Uterus (tissue), 3 donors: ENCODE measurements at regions not wholly inside any gene's neighbourhood (a gene's known extent, or its start where the extent isn't known, plus 50 kb on each side); places are given as distances from the start of the nearest gene placed in this dataset.

Source experiments
- DNase-seq, 2 donors: peaks; one replicate each; pipeline ENCODE4 v3.0.0-alpha.2; 2019 to 2020
- H3K27ac ChIP-seq, 2 donors: fragments of 200-600 bp; sonication (generic); 1 replicate in 1 of 2; 2 replicates in 1 of 2; pipeline ENCODE4 v1.5.1; 2016 to 2018
- H3K27me3 ChIP-seq, 2 donors: fragments of 200-600 bp; sonication (generic); one replicate each; pipeline ENCODE4 v1.5.1; 2018 to 2019; ENCODE audit warnings: control low read depth in 1 of 2
- H3K36me3 ChIP-seq, 2 donors: fragments of 200-600 bp; sonication (generic); one replicate each; pipeline ENCODE4 v1.5.1; 2019; ENCODE audit warnings: control low read depth in 1 of 2
- H3K4me1 ChIP-seq, 2 donors: fragments of 200-600 bp; sonication (generic); one replicate each; pipeline ENCODE4 v1.5.1; 2018 to 2019; ENCODE audit warnings: control low read depth in 1 of 2
- H3K4me3 ChIP-seq, 2 donors: fragments of 200-600 bp; sonication (generic); 1 replicate in 1 of 2; 2 replicates in 1 of 2; pipeline ENCODE4 v1.5.1; 2018 to 2019; ENCODE audit warnings: mild to moderate bottlenecking in 1 of 2
- H3K9me3 ChIP-seq, 2 donors: fragments of 200-600 bp; sonication (generic); one replicate each; pipeline ENCODE4 v1.5.1; 2019; ENCODE audit warnings: control low read depth in 1 of 2
- POLR2A ChIP-seq, 2 donors: fragments of 450-650 bp; IDR thresholded peaks; one replicate each; pipeline ENCODE4 v1.6.1; 2016; ENCODE audit warnings: antibody characterized with exemption in 2 of 2, mild to moderate bottlenecking in 1 of 2, moderate library complexity in 1 of 2
- intact Hi-C: fragments of 100-400 bp; cut with DNase I; formaldehyde crosslinking; loops from one replicate; pipeline ENCODE4 v1.15.1; 2023; ENCODE audit warnings: low total_unique reads
- TF ChIP-seq, protein P1 (sequence below), 4 experiments: fragments of 200-600 bp in 2 of 4; fragments of 450-650 bp in 2 of 4; sonication (generic) in 2 of 4; IDR thresholded peaks; one replicate each; pipeline ENCODE4 v1.5.1; 2016 to 2019; ENCODE audit warnings: antibody characterized with exemption in 4 of 4, mild to moderate bottlenecking in 2 of 4, moderate library complexity in 1 of 4
- donor health status: DM: yes; HTN: yes; CAD: no.

DNA sequence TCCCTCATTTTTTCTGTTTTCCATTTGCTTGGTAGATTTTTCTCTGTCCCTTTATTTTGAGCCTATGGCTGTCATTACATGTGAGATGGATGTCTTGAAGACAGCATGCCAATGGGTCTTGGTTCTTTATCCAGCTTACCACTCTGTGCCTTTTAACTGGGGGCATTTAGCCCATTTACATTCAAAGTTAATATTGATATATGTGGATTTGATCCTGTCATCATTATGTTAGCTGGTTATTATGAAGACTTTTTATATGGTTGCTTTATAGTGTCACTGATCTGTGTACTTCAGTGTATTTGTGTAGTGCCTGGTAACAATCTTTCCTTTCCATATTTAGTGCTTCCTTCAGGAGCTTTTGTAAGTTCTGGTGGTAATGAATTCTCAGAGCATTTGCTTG lies 89.3 kb upstream of the UNC5B start:
- no peaks in the 10 kb centered on the region for H3K36me3 ChIP-seq
- H3K27ac ChIP-seq, result no peak overlapping the region
- no peaks in the 10 kb centered on the region for H3K4me1 ChIP-seq
- TF ChIP-seq, protein P1, sequence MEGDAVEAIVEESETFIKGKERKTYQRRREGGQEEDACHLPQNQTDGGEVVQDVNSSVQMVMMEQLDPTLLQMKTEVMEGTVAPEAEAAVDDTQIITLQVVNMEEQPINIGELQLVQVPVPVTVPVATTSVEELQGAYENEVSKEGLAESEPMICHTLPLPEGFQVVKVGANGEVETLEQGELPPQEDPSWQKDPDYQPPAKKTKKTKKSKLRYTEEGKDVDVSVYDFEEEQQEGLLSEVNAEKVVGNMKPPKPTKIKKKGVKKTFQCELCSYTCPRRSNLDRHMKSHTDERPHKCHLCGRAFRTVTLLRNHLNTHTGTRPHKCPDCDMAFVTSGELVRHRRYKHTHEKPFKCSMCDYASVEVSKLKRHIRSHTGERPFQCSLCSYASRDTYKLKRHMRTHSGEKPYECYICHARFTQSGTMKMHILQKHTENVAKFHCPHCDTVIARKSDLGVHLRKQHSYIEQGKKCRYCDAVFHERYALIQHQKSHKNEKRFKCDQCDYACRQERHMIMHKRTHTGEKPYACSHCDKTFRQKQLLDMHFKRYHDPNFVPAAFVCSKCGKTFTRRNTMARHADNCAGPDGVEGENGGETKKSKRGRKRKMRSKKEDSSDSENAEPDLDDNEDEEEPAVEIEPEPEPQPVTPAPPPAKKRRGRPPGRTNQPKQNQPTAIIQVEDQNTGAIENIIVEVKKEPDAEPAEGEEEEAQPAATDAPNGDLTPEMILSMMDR (IDR thresholded peaks at IDR 0.05), result no peak
- no peak for TF ChIP-seq POLR2A (IDR thresholded peaks at IDR 0.05)
- H3K27me3 ChIP-seq, result no peaks in the 10 kb centered on the region
- intact Hi-C loops, result no loop called here
- DNase-seq, result no peak
- H3K4me3 ChIP-seq, result no peak overlapping the region
- H3K9me3 ChIP-seq, result no peaks in the 10 kb centered on the region

DNA sequence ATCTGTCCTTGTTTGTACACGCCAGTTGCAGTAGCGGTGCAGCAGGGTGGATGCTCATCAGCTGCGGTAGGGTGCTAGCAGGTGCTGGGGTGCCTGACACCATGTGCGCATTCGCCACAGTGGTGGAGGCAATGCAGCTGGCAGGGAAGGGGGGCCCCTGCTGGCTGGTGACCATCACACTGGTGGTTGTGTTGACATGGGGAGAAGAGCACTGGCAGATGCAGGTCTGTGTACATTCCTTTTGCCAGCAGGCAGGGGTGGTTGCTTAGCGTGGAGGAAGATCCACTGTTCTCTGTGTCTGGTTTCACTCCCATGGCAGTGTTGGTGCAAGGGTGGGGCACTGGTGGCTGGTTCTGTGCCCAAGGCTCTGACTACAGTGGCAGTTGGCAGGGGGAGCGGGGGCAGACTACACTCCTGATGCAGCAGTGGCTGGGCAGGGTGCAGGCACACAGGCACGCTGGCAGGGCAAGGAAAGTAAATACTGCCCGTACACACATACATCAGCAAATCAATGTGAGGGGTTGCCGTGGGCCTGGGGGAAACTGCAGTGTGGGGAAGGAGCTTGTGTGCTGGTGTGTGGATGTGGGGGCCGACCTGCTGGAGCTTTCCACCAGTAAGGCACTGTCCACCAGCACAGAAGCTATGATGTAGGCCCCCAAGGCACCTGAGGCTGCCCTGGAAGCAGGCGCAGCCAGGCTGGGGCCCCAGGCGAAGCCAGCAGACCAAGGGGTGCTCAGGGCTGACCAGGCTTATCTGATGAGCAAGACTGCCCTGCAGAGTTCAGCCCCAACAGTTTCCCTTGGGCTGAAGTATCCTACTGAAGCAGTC lies 87.2 kb upstream of the UNC5B start:
- Histone ChIP-seq H3K36me3 (no peaks in the 10 kb centered on the region), H3K27ac (no peak overlapping the region), H3K4me3 (no peak overlapping the region), H3K9me3 (no peaks in the 10 kb centered on the region), H3K27me3 (no peaks in the 10 kb centered on the region), H3K4me1 (no peaks in the 10 kb centered on the region)
- DNase-seq, result no peak
- no peak for TF ChIP-seq POLR2A (IDR thresholded peaks at IDR 0.05)
- TF ChIP-seq, protein P1 (IDR thresholded peaks at IDR 0.05), result no peak
- intact Hi-C loops, result no loop called here

DNA sequence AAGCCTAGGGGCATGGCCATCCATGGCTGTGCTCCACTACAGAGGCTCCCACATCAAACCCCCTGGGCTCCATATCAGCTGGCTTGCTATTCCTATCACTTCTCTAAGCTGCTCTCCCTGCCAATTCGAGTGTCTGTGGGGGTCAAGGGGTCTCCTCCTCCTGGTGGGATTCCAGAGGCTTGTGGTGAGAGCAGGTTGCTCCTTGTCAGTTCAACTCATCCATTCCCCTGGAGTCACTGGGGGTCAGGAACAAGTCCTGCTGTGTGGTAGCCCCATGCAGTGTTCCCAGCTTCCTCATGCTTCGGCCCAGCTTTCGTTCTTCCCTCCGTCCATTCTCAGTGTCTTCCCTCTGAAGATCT lies 86.6 kb upstream of the UNC5B start:
- Histone ChIP-seq H3K36me3 (no peaks in the 10 kb centered on the region), H3K27me3 (no peaks in the 10 kb centered on the region), H3K4me3 (no peak overlapping the region), H3K9me3 (no peaks in the 10 kb centered on the region), H3K27ac (no peak overlapping the region), H3K4me1 (no peaks in the 10 kb centered on the region)
- no peak for DNase-seq
- TF ChIP-seq, protein P1 (IDR thresholded peaks at IDR 0.05), result no peak
- no peak for TF ChIP-seq POLR2A (IDR thresholded peaks at IDR 0.05)
- intact Hi-C loops, result no loop called here

DNA sequence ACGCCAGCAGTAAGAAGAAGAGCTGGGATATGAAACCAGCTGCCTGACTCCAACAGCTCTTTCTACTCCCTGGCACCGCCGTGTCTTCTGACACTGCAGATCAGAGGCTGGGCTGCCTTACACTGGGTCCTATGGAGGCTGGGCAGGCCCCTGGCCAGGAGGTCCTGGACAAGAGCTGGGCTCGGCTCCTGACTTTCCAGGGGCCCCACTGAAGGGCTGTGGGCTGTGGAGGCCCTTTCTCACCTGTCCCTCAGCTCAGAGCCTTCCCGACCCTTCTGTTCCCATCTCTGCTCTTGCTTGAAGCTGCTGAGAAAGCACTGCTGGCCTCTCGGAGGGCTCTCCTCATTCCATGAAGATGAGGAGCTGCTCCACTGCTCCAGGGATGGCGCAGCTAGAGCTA lies 85.9 kb upstream of the UNC5B start:
- no peak overlapping the region for H3K4me3 ChIP-seq
- no peaks in the 10 kb centered on the region for H3K36me3 ChIP-seq
- intact Hi-C loops, result no loop called here
- DNase-seq, result no peak
- H3K9me3 ChIP-seq, result no peaks in the 10 kb centered on the region
- H3K27me3 ChIP-seq, result no peaks in the 10 kb centered on the region
- no peaks in the 10 kb centered on the region for H3K4me1 ChIP-seq
- no peak overlapping the region for H3K27ac ChIP-seq
- no peak for TF ChIP-seq POLR2A (IDR thresholded peaks at IDR 0.05)
- TF ChIP-seq, protein P1 (IDR thresholded peaks at IDR 0.05), result no peak

DNA sequence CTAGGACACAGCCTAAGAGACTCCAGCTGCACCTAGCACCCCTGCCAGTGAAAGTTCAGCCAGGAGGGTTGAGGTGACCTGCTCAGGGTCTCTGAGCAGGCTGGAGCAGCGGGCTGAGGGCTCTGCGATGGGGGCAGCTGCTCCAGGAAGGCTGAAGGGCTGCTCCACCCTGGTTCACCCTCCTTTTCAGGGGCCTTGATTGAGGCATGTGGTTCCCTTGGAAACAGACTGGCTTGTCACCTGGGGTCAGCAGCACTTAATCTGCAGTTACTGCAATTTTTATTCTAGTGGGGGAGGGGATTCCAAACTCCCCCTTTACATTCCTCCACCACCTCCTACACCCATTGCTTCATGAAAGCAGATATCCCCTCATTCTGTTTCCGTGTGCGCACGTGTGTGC lies 85.3 kb upstream of the UNC5B start:
- Histone ChIP-seq H3K27ac (no peak overlapping the region), H3K4me1 (no peaks in the 10 kb centered on the region), H3K27me3 (no peaks in the 10 kb centered on the region), H3K36me3 (no peaks in the 10 kb centered on the region), H3K9me3 (no peaks in the 10 kb centered on the region), H3K4me3 (no peak overlapping the region)
- intact Hi-C loops, result no loop called here
- no peak for DNase-seq
- no peak for TF ChIP-seq POLR2A (IDR thresholded peaks at IDR 0.05)
- TF ChIP-seq, protein P1 (IDR thresholded peaks at IDR 0.05), result no peak
